GM12878 (cell line): ENCODE measurements at regions not wholly inside any gene's neighbourhood (a gene's known extent, or its start where the extent isn't known, plus 50 kb on each side); places are given as distances from the start of the nearest gene placed in this dataset.

Experiments
- CBX5 ChIP-seq: sonication (generic); IDR thresholded peaks from 2 replicates; pipeline ENCODE4 v1.6.1; 2016; ENCODE audit warnings: low read depth, moderate library complexity, mild to moderate bottlenecking, inconsistent platforms
- CHD4 ChIP-seq: fragments of 200-600 bp; sonication (generic); IDR thresholded peaks from 2 replicates; pipeline ENCODE4 v1.6.1; 2016; ENCODE audit warnings: mild to moderate bottlenecking
- EGR1 ChIP-seq, 2 experiments: IDR thresholded peaks; 1 replicate in 1 of 2; 2 replicates in 1 of 2; pipeline ENCODE4 v1.6.1; 2011 to 2012; ENCODE audit warnings: low read depth in 2 of 2, low read length in 2 of 2, borderline replicate concordance in 1 of 2, mild to moderate bottlenecking in 1 of 2, moderate library complexity in 1 of 2
- HCFC1 ChIP-seq: fragments of 150-350 bp; IDR thresholded peaks from 2 replicates; pipeline ENCODE4 v1.6.1; 2014; ENCODE audit warnings: low read length
- MLLT1 ChIP-seq: fragments of 450-650 bp; IDR thresholded peaks from 2 replicates; pipeline ENCODE4 v1.6.1; 2016; ENCODE audit warnings: mild to moderate bottlenecking
- MTA3 ChIP-seq: IDR thresholded peaks from 2 replicates; pipeline ENCODE4 v1.6.1; 2012; ENCODE audit warnings: low read length, inconsistent platforms, borderline replicate concordance
- MXI1 ChIP-seq: fragments of 150-350 bp; IDR thresholded peaks from 2 replicates; pipeline ENCODE4 v1.6.1; 2011; ENCODE audit warnings: low read depth, mild to moderate bottlenecking, inconsistent platforms, low read length, improper control_type of control experiment
- NFXL1 ChIP-seq: fragments of 450-650 bp; IDR thresholded peaks from 2 replicates; pipeline ENCODE4 v1.6.1; 2017; ENCODE audit warnings: antibody characterized with exemption, mild to moderate bottlenecking, borderline replicate concordance
- NFYB ChIP-seq: IDR thresholded peaks from 2 replicates; pipeline ENCODE4 v1.6.1; 2011; ENCODE audit warnings: low read depth, mild to moderate bottlenecking, low read length, improper control_type of control experiment, moderate library complexity; ENCODE audit not compliant: insufficient read depth
- NR2F1 ChIP-seq: fragments of 450-650 bp; conservative IDR thresholded peaks from 2 replicates; pipeline ENCODE4 v1.6.1; 2017; ENCODE audit warnings: mild to moderate bottlenecking
- PAX8 ChIP-seq: fragments of 450-650 bp; IDR thresholded peaks from 2 replicates; pipeline ENCODE4 v1.6.1; 2017; ENCODE audit warnings: mild to moderate bottlenecking, moderate library complexity
- RAD21 ChIP-seq: IDR thresholded peaks from 2 replicates; pipeline ENCODE4 v1.6.1; 2011; ENCODE audit warnings: mild to moderate bottlenecking, low read depth, low read length, moderate library complexity; ENCODE audit not compliant: insufficient read depth
- SP1 ChIP-seq: IDR thresholded peaks from one replicate; pipeline ENCODE4 v1.6.1; 2011; ENCODE audit warnings: low read depth, low read length
- SPI1 ChIP-seq: IDR thresholded peaks from 2 replicates; pipeline ENCODE4 v1.6.1; 2011; ENCODE audit warnings: low read depth, mild to moderate bottlenecking, low read length, moderate library complexity, borderline replicate concordance; ENCODE audit not compliant: insufficient read depth
- SREBF2 ChIP-seq: IDR thresholded peaks from 2 replicates; pipeline ENCODE4 v1.6.1; 2012; ENCODE audit warnings: mild to moderate bottlenecking, low read length
- TBL1XR1 ChIP-seq: IDR thresholded peaks from 2 replicates; pipeline ENCODE4 v1.6.1; 2012; ENCODE audit warnings: low read depth, low read length, improper control_type of control experiment
- ZBTB11 ChIP-seq: fragments of 450-650 bp; formaldehyde crosslinking; IDR thresholded peaks from 2 replicates; pipeline ENCODE4 v1.5.0; 2022; ENCODE audit warnings: mild to moderate bottlenecking, missing genetic modification characterization
- ZBTB40 ChIP-seq: fragments of 450-650 bp; IDR thresholded peaks from 2 replicates; pipeline ENCODE4 v1.6.1; 2016; ENCODE audit warnings: mild to moderate bottlenecking, moderate library complexity, borderline replicate concordance
- ZNF207 ChIP-seq: fragments of 450-650 bp; IDR thresholded peaks from 2 replicates; pipeline ENCODE4 v1.6.1; 2014; ENCODE audit warnings: antibody characterized with exemption, mild to moderate bottlenecking, borderline replicate concordance
- ZZZ3 ChIP-seq: IDR thresholded peaks from 2 replicates; pipeline ENCODE4 v1.6.1; 2011; ENCODE audit warnings: low read depth; ENCODE audit not compliant: control insufficient read depth, insufficient read length

GRCh38 chr18:4640349-4641012 is 185.4 kb upstream of the DLGAP1 start (continued):
- no peak for TF ChIP-seq NFYB
- no peak for TF ChIP-seq ZBTB40
- no peak for TF ChIP-seq ZNF207
- no peak for TF ChIP-seq ZBTB11 (CRISPR knock-in tag)
- no peak for TF ChIP-seq CBX5
- TF ChIP-seq SPI1: no peak
- TF ChIP-seq RAD21: no peak
- TF ChIP-seq PAX8: no peak
- TF ChIP-seq NR2F1: no peak; the same call in 1 of the 2 replicates
- no peak for TF ChIP-seq ZZZ3
- no peak for TF ChIP-seq MTA3
- TF ChIP-seq SP1: no peak
- no peak for TF ChIP-seq TBL1XR1
- 0 out of 2 replicates have a peak, but pooled peaks have one; percentile 15 for TF ChIP-seq MLLT1
- TF ChIP-seq EGR1 (IDR thresholded peaks at IDR 0.05; ENCODE audit: borderline replicate concordance in 1 of 2, low read depth in 2 of 2, low read length in 2 of 2): no peak
- no peak for TF ChIP-seq CHD4
- no peak for TF ChIP-seq MXI1
- TF ChIP-seq HCFC1: no peak
- TF ChIP-seq SREBF2: no peak
- no peak for TF ChIP-seq NFXL1
